Peyer's patch (tissue), 4 donors: ENCODE measurements at regions not wholly inside any gene's neighbourhood (a gene's known extent, or its start where the extent isn't known, plus 50 kb on each side); places are given as distances from the start of the nearest gene placed in this dataset.

Experiments used
- CTCF ChIP-seq, 6 experiments: fragments of 450-650 bp in 4 of 6; fragments of 200-600 bp in 2 of 6; sonication (generic) in 1 of 6; IDR thresholded peaks; one replicate each; pipeline ENCODE4 v1.5.1; 2017 to 2019; ENCODE audit warnings: antibody characterized with exemption in 6 of 6, mild to moderate bottlenecking in 3 of 6, moderate library complexity in 1 of 6
- POLR2A ChIP-seq, 2 donors: fragments of 450-650 bp; IDR thresholded peaks; one replicate each; pipeline ENCODE4 v1.5.1; 2017; ENCODE audit warnings: antibody characterized with exemption in 2 of 2, mild to moderate bottlenecking in 2 of 2, moderate library complexity in 2 of 2

DNA sequence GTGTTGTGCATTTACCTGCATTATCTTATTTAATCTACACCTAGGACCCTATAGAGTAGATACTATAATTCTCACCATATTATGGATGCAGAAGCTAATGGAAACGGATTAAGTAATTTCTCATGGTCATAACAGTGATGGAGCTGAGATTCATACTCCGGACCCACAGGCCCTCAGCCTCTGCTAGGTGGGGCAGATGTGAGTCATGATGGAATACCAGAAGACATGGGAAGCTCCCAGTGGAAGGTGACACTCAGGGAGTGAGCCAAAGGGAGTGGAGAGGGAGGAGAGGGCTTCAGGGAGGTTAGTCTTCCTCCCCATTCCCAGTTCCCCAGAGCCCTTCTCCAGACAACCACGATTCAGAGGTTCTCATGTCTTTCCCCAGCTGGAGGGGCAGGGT, 65.2 kb upstream of the GPR6 start:
- no peak for TF ChIP-seq CTCF (IDR thresholded peaks at IDR 0.05)
- TF ChIP-seq POLR2A (IDR thresholded peaks at IDR 0.05): no peak
